HG03039 (cell line): ENCODE measurements at regions not wholly inside any gene's neighbourhood (a gene's known extent, or its start where the extent isn't known, plus 50 kb on each side); places are given as distances from the start of the nearest gene placed in this dataset.

Experiments
- ATAC-seq: cut with Tn5 transposase; IDR thresholded peaks from one replicate; pipeline ENCODE4 v1.9.1; 2021; ENCODE audit warnings: mild to moderate bottlenecking, moderate library complexity; ENCODE audit not compliant: unreplicated experiment

- no peak for ATAC-seq
Measured at GRCh38 chr18:11553098-11553940, 56.1 kb upstream of the SLC35G4 start.

DNA sequence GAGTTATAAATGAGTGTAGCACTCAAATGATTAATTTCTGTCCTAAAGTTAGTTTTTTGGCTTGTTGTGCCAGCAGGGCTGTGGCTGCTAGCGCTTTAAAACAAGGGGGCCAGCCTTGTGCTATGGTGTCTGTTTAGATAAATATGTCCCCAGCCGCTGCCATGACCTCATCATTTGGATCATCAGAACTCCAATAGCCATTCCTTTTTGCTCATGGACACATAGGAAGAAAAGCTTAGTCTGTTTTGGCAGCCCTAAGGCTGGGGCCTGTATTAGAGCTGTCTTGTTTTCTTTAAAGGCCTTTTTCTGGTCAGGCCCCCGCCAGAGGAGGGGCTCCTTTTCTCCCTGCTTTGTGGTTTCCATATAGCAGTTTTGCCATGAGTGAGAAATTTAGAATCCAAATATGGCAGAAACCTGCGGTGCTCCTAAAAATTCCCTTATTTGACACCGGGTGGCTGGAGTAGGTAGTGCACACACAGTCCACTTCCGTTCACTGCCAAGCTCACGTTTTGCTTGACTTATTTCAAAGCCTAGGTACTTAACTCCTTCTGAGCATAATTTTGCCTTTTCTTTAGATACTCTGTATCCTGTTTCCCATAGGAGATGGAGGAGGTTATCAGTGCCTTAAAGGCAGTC, 60.4 kb upstream of the SLC35G4 start:
- no peak for ATAC-seq

DNA sequence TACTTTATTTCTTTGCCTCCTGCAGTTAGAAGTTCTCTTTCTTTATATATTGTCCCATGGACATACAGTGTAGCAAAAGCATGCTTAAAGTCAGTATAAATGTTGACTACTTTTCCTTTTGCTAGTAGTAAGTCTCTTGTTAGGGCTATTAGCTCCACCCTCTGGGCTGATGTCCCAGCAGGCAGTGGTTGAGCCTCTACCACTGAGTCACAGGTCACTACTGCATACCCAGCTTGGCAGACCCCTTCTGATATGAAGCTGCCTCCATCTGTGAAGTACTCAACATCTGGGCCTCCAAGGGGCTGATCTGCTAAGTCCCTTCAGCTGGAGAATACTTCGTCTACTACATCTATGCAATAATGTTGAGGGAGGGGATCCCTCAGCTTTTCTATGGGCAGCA, 61.0 kb upstream of the SLC35G4 start:
- no peak for ATAC-seq

DNA sequence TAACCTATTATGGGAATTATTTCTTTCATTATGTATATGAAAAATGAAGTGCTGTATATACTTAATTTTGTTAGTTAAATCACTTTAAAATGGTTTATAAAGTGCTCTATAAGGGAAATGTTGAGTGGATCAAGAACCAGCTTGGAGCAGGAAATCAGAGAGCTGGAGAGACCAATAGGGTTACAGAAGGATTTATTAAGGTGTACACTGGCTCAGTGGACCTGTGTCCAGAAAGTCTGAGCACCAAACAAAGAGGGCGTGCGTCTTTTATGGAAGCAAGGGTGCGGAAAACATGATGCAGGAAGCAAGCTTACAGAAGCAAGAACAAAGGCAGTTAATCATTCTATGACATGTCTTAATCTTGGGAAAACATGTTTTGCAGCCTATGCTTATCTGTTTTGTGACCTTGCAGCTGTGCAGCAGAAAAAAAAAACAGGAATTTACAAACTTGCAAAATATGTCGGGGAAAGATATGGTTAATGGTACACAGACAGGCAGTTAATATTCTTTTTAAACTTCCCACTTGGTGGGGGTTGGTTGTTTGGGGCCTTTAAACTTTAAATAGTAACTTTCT, 65.2 kb upstream of the SLC35G4 start:
- ATAC-seq = no peak

DNA sequence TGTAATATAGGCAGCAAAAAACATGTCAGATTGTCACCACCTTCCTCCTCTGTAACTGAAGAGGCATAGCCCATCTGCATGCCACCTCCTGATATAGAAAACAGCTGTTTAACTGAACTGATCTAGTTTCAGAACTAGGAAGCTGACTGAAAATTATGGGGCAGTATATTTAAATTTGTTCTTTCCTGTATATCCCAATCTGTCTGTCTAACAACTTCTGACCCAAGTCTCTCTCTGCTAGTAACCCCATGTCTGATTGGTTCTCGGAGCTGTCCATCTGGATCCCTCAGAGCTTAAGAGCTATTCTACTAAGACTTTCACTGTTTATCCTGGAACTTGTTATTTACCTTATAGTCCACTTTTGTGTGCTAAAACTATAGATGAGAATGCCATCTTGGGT, 68.2 kb upstream of the SLC35G4 start:
- ATAC-seq = no peak

GRCh38 chr18:11533942-11534496, 75.4 kb upstream of the SLC35G4 start:
- ATAC-seq = no peak

- no peak for ATAC-seq
Measured at GRCh38 chr18:11533513-11533890, 75.9 kb upstream of the SLC35G4 start.

DNA sequence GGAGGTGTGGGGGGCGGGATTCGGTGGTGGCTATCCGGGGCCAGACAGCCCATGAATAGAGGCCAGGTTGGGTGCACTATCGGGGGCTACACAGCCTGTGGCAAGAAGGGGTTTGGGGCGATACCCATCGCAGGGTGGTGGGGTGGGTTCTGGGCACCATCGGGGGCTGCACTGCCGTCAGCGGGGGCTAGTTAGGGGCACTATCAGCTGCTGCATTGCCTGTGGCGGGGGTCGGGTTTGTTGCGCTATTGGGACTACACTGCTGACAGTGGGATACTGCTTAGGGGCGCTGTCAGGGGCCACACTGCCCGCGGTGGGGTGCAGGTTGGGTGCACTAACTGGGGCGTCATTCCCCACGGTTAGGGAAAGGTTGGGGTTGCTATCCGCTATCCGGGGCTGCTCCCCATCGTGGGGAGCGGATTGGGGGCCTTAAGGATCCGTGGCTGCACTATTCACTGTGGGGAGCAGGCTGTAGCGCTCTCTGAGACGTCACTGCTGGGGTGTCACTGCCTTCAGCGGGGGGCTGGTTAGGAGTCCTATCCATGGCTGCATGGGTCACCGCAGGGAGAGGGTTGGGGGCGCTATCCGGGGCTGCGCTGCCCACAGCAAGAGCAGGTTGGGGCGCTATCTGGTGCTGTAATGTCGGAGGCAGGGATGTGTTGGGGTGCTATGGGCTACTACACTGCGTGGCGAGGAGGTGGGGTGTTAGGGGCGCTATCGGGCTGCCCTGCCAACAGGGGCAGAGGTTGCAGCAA, 76.5 kb upstream of the SLC35G4 start:
- ATAC-seq = no peak

GRCh38 chr18:11529081-11529480, 80.3 kb upstream of the SLC35G4 start:
- ATAC-seq = no peak

- no peak for ATAC-seq
Measured at GRCh38 chr18:11526675-11527074, 82.7 kb upstream of the SLC35G4 start.

DNA sequence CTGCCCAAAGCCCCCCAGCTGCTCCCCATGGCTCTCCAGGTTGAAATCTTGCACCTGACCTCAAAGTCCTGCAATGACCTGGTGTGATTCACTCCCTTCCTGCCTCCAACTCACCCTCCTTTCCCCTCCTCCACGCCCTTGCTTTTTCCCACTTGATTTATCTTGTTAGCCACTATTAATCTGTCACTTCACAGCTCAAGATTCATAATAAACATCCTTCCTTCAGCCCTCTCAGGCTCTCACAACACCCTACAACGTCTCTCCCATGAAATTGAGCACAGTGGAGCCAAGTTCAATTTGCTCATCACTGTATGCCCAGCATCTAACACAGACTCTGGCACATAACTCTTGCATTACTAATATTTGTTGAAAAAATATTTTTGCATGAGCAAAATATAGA, 85.6 kb upstream of the SLC35G4 start:
- no peak for ATAC-seq

DNA sequence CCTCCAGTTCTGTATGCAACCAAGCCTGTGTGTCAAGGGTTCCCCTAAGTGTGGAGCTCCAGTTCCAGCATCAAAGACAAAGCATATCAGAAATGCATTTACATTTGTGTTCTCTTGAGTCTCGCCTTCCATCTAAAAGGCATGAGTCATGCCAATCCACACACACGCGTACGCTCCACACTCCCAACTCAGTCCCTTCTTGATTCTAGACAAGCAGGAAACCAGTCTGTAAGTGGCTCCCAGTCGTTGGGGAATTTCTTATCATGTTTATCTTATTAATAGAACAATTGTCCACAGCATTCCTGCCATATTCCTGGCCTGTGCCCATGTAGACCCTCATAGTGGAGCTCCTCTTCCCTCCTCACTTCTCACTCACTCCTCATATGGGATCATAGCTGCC, 86.4 kb upstream of the SLC35G4 start:
- ATAC-seq = no peak

DNA sequence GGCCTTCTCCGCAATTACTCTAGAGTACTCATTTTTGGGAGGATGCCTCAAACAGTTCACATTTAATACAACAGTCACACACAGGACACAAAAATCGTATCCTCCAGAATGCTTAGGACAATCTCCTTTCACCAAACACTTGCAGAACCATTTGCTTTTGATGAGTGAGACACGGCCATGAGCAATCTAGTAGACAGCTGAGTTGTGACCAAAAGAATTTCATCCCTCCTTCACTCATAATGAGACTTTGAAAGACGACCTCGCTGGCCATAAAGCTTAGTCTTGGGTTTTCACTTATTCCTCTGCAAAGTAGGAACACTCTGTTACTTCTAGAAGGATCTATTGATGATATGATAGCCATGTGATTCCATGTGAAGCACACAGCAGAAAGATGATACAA, 87.5 kb upstream of the SLC35G4 start:
- no peak for ATAC-seq

GRCh38 chr18:11520536-11520935, 88.9 kb upstream of the SLC35G4 start:
- no peak for ATAC-seq

DNA sequence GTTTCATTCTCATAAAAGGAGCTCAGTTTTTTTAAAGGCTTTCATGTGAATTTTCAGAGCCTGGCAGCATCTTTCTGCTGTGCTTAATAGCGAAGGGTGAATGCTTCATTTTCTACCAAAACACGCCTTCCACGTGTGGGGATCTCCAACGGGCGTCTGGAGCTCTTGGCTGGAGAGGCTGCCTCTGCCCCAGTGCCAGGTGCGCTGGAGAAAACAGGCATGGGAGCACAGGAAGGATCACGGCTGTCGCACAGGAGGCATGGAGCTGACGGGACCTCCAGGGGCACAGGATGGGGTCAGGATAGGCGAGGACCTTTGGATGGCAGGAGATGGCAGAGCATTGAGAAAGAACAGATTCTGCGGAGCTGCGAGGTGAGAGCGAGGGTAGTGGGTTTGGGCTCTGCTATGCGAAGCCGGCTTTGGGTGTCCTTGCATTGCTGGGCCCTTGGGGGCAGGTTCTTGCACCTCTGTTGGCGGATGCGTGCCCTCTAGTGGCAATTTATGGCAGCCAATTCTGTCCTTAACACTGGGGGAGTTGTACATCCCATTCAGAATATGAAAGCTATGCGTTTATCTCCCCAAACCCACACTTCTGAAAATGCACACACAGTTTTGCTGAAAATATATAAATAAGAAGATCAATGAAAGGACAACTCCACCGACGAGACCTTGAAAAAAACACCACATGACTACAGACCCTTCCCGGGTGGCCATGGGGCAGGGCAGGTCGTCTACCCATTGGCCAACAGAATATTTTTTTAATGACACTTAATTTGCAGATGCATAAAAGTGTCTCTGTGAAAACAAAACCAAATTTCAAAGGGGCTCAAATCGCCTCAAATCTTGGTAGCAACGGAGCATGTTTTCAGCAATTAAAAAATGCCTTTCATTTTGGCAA, 90.4 kb upstream of the SLC35G4 start:
- peak; percentile 62 for ATAC-seq

GRCh38 chr18:11517704-11518103, 91.7 kb upstream of the SLC35G4 start:
- no peak for ATAC-seq

- no peak for ATAC-seq
Measured at GRCh38 chr18:11516751-11517503, 92.5 kb upstream of the SLC35G4 start.

DNA sequence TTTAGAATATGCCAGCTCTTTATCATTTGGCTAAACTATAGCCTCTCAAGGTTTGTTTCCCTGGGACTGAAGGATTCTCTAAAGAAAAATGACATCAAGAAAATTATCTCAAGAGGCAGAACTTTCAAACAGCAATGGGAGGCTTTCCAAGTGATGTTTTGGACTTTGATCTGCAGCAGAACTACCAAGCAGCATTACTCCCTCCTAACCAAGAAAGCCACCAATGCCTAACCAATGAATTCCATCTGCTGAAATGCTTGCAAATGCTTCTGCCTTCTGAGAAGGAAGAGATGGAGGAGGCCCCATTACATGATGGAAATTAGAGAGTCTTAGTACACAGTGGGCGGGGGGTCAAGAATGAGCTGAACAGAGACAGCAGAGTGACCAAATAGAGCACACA, 95.1 kb upstream of the SLC35G4 start:
- ATAC-seq = no peak
